ENCODE measurements at regions not wholly inside any gene's neighbourhood (a gene's known extent, or its start where the extent isn't known, plus 50 kb on each side); places are given as distances from the start of the nearest gene placed in this dataset.
A peak's percentile ranks its signal among the peaks of the same experiment; 100 is the strongest.

DNA sequence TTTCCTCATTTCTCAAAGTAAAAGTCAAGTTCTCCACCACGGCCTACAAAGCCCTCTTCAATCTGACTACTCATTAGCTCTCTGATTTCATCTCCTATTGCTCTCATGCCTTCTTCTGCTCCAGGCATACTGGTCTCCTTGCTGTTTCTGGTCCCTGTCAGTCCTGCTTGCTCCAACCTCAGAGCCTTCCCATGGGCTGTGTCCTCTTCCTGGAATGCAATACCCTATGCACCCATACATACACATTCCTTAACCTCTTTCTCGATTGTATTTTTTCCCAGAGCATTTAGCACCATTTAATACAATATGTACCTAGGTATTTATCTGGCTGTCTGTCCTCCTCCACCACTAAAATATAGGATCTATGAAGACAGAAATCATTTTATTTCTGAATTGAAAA, 385.2 kb downstream of the GASK1B start:
- no peak for DNase-seq (ENCODE audit: low read depth)
- H3K27me3 ChIP-seq (ENCODE audit: control insufficient read depth, insufficient read depth, low read length) = no peaks in the 10 kb centered on the region
- no peak for FAIRE-seq
- no peaks in the 10 kb centered on the region for H3K36me3 ChIP-seq (ENCODE audit: control insufficient read depth, insufficient read depth, low read length)
- no peak overlapping the region for H3K4me3 ChIP-seq (ENCODE audit: low read depth, low read length)
- TF ChIP-seq, protein P1, sequence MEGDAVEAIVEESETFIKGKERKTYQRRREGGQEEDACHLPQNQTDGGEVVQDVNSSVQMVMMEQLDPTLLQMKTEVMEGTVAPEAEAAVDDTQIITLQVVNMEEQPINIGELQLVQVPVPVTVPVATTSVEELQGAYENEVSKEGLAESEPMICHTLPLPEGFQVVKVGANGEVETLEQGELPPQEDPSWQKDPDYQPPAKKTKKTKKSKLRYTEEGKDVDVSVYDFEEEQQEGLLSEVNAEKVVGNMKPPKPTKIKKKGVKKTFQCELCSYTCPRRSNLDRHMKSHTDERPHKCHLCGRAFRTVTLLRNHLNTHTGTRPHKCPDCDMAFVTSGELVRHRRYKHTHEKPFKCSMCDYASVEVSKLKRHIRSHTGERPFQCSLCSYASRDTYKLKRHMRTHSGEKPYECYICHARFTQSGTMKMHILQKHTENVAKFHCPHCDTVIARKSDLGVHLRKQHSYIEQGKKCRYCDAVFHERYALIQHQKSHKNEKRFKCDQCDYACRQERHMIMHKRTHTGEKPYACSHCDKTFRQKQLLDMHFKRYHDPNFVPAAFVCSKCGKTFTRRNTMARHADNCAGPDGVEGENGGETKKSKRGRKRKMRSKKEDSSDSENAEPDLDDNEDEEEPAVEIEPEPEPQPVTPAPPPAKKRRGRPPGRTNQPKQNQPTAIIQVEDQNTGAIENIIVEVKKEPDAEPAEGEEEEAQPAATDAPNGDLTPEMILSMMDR (IDR thresholded peaks at IDR 0.05; ENCODE audit: insufficient read depth, low read length, severe bottlenecking) = no peak

DNA sequence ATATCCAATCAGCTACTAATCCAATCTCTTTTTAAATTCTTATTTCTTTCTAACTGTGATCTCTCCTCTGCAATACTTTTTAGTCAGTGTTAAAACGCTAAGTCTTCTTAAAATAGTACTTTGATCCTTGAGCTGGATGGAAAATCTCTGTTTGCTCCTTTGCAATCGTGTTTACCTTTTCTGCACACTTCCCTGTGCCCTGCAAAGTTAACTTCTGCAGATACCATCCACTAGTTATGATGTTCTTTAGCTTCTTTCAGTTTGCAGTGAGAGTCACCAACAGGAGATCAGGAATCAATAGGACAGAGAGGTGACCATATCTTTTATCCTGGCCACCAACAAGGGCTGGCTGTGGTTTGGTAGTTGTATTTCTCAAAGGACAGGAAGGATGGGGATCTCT, 391.5 kb downstream of the GASK1B start:
- DNase-seq (ENCODE audit: low read depth) (no peak), FAIRE-seq (no peak)
- no peaks in the 10 kb centered on the region for H3K36me3 ChIP-seq (ENCODE audit: control insufficient read depth, insufficient read depth, low read length)
- no peak overlapping the region for H3K4me3 ChIP-seq (ENCODE audit: low read depth, low read length)
- TF ChIP-seq, protein P1 (IDR thresholded peaks at IDR 0.05; ENCODE audit: insufficient read depth, low read length, severe bottlenecking) = no peak
- no peaks in the 10 kb centered on the region for H3K27me3 ChIP-seq (ENCODE audit: control insufficient read depth, insufficient read depth, low read length)

DNA sequence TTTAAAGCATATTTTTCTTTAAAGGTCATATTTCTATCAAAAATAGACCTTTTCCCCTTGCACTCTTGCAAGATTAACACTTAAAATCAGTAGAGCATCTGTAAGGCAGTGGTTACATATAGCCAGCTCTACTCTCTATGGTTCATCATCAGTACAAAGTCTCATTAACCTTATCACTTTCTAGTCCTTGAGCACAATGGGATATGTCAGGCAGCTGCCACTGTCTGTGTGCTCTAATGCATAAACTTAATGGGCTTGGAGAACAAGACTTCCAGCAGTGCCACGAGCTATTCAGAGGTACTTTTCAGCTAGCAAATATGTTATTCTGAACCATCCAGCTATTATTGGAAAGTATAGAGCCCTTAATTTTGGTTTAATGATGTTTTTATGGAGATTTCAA, 393.7 kb downstream of the GASK1B start:
- no peak for DNase-seq (ENCODE audit: low read depth)
- no peak for FAIRE-seq
- Histone ChIP-seq H3K36me3 (ENCODE audit: control insufficient read depth, insufficient read depth, low read length) (no peaks in the 10 kb centered on the region), H3K4me3 (ENCODE audit: low read depth, low read length) (no peak overlapping the region), H3K27me3 (ENCODE audit: control insufficient read depth, insufficient read depth, low read length) (no peaks in the 10 kb centered on the region)
- TF ChIP-seq, protein P1 (IDR thresholded peaks at IDR 0.05; ENCODE audit: insufficient read depth, low read length, severe bottlenecking) = no peak

GRCh38 chr4:157776930-157777528, 395.8 kb downstream of the GASK1B start:
- FAIRE-seq (no peak), DNase-seq (ENCODE audit: low read depth) (no peak)
- Histone ChIP-seq H3K27me3 (ENCODE audit: control insufficient read depth, insufficient read depth, low read length) (no peaks in the 10 kb centered on the region), H3K4me3 (ENCODE audit: low read depth, low read length) (no peak overlapping the region), H3K36me3 (ENCODE audit: control insufficient read depth, insufficient read depth, low read length) (no peaks in the 10 kb centered on the region)
- TF ChIP-seq, protein P1 (IDR thresholded peaks at IDR 0.05; ENCODE audit: insufficient read depth, low read length, severe bottlenecking) = no peak

DNA sequence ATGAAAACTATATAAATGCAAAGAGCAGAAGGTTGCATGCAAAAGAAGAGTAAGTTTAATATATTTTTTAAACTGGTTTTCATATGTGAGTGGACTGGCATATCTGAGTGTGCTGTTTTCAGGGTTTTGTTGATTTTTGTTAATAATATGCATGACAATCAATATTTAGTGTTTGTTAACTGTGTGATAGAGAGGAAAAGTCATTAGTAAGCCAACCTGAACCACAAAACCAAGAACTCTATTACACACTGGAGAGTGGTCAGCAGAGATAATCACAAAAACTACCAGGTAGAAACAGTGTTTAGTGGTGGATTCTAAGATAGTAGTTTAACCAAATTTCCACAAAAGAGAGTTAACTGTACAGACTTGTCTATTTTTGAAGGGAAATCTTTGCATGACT, 396.9 kb downstream of the GASK1B start:
- DNase-seq (ENCODE audit: low read depth) = no peak
- no peaks in the 10 kb centered on the region for H3K27me3 ChIP-seq (ENCODE audit: control insufficient read depth, insufficient read depth, low read length)
- H3K4me3 ChIP-seq (ENCODE audit: low read depth, low read length) = no peak overlapping the region
- no peaks in the 10 kb centered on the region for H3K36me3 ChIP-seq (ENCODE audit: control insufficient read depth, insufficient read depth, low read length)
- TF ChIP-seq, protein P1 (IDR thresholded peaks at IDR 0.05; ENCODE audit: insufficient read depth, low read length, severe bottlenecking) = no peak
- FAIRE-seq = no peak

GRCh38 chr4:157772907-157773306, 399.9 kb downstream of the GASK1B start:
- FAIRE-seq (no peak), DNase-seq (ENCODE audit: low read depth) (peak; percentile 13)
- Histone ChIP-seq H3K27me3 (ENCODE audit: control insufficient read depth, insufficient read depth, low read length) (no peaks in the 10 kb centered on the region), H3K4me3 (ENCODE audit: low read depth, low read length) (no peak overlapping the region), H3K36me3 (ENCODE audit: control insufficient read depth, insufficient read depth, low read length) (no peaks in the 10 kb centered on the region)
- TF ChIP-seq, protein P1 (IDR thresholded peaks at IDR 0.05; ENCODE audit: insufficient read depth, low read length, severe bottlenecking) = no peak

Measured in bronchial epithelial cell (primary cell).